ENCODE measurements at regions not wholly inside any gene's neighbourhood (a gene's known extent, or its start where the extent isn't known, plus 50 kb on each side); places are given as distances from the start of the nearest gene placed in this dataset.

DNA sequence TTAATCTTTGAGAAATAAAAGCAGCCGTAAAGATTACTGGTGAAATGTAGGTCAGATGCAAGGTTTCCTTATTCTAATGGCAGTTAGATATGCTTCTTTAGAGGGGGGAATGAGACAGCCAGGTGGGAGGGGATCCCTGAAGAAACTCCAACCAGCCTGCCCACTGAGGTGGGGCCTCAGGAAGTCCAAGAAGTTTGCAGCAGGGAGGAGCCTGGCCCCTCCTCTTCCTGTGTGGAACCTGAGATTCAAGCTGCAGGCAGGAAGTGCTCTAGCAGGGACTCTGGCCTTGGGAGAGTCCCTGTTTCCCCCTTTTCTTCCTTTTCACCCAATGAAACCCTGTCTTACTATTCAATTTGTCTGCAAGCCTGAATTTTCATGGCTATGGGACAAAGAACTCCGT lies 101.4 kb upstream of the SLITRK2 start:
- Histone ChIP-seq H3K27me3 (no peaks in the 10 kb centered on the region), H3K27ac (no peak overlapping the region), H3K4me3 (no peak overlapping the region), H3K9me3 (no peaks in the 10 kb centered on the region), H3K4me1 (no peaks in the 10 kb centered on the region), H3K36me3 (no peaks in the 10 kb centered on the region)
- no peak for DNase-seq
- intact Hi-C loops (cut with DNase I; ENCODE audit: low total_unique reads): no loop called here
- TF ChIP-seq, protein P1, sequence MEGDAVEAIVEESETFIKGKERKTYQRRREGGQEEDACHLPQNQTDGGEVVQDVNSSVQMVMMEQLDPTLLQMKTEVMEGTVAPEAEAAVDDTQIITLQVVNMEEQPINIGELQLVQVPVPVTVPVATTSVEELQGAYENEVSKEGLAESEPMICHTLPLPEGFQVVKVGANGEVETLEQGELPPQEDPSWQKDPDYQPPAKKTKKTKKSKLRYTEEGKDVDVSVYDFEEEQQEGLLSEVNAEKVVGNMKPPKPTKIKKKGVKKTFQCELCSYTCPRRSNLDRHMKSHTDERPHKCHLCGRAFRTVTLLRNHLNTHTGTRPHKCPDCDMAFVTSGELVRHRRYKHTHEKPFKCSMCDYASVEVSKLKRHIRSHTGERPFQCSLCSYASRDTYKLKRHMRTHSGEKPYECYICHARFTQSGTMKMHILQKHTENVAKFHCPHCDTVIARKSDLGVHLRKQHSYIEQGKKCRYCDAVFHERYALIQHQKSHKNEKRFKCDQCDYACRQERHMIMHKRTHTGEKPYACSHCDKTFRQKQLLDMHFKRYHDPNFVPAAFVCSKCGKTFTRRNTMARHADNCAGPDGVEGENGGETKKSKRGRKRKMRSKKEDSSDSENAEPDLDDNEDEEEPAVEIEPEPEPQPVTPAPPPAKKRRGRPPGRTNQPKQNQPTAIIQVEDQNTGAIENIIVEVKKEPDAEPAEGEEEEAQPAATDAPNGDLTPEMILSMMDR (IDR thresholded peaks at IDR 0.05): no peak

DNA sequence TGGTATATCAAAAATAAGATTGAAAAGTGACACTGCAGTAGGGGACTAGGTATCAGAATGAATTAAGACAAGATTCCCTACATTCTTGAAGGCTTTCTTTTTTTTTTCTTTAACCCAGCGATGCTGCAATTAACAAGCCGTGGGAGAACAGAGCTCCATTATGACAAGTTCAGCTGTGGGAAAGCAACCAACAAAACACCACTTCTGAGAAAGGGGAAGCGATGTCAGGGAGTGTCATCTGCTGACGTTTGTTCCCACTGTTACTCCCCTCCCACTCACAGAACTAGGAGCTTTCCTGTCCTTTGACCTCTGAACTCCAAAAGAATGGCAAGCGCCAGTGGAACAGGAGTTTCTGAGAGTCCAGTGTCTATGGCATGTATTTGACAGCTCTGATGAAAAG lies 90.2 kb upstream of the SLITRK2 start:
- Histone ChIP-seq H3K9me3 (no peaks in the 10 kb centered on the region), H3K36me3 (no peaks in the 10 kb centered on the region), H3K4me1 (no peaks in the 10 kb centered on the region), H3K27me3 (no peaks in the 10 kb centered on the region), H3K4me3 (no peak overlapping the region), H3K27ac (no peak overlapping the region)
- intact Hi-C loops (cut with DNase I; ENCODE audit: low total_unique reads): no loop called here
- no peak for DNase-seq
- TF ChIP-seq, protein P1 (IDR thresholded peaks at IDR 0.05): no peak

DNA sequence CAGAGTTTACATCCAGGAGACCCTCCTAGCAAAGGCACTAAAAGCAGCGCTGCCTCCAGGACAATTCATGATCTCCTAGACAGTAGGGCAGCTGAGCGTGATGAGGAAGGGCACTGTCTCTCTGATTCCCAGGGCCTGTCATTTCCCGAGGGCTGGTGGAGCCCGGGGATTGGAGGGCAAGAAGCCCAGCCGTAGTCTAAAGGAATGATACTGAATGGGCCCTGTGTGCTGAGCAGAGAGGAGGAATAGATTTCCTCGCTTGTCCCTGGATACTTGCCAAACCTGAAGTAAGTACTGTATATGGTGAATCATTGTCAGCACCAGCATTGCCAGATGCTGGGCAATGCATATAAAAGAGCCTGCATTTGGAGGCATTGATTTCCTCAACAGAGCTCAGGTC lies 88.0 kb upstream of the SLITRK2 start:
- no peak overlapping the region for H3K4me3 ChIP-seq
- no peak overlapping the region for H3K27ac ChIP-seq
- H3K9me3 ChIP-seq: no peaks in the 10 kb centered on the region
- intact Hi-C loops (cut with DNase I; ENCODE audit: low total_unique reads): no loop called here
- no peaks in the 10 kb centered on the region for H3K27me3 ChIP-seq
- no peaks in the 10 kb centered on the region for H3K36me3 ChIP-seq
- TF ChIP-seq, protein P1 (IDR thresholded peaks at IDR 0.05): no peak
- no peak for DNase-seq
- H3K4me1 ChIP-seq: no peaks in the 10 kb centered on the region

DNA sequence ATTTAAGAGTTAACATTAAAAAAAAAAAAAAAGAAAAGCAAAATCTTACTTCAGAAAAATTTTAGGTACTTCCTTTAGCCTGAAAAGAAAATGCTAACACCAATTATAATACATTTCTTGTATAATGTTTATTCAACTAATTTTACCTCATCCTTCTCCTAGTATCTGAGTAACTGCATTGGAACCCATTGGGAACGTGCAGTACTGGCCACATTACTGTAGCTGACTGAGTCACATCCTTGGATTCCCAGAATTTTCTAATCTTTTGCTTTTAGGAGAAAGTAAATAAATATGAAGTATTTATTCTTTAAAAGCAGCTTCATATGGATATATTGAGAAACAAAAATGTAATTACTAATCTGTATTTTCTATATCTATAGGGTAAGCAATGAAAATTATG lies 82.6 kb upstream of the SLITRK2 start:
- intact Hi-C loops (cut with DNase I; ENCODE audit: low total_unique reads): no loop called here
- TF ChIP-seq, protein P1 (IDR thresholded peaks at IDR 0.05): no peak
- H3K27me3 ChIP-seq: no peaks in the 10 kb centered on the region
- H3K9me3 ChIP-seq: no peaks in the 10 kb centered on the region
- no peaks in the 10 kb centered on the region for H3K4me1 ChIP-seq
- no peak for DNase-seq
- no peak overlapping the region for H3K4me3 ChIP-seq
- H3K36me3 ChIP-seq: no peaks in the 10 kb centered on the region
- no peak overlapping the region for H3K27ac ChIP-seq

DNA sequence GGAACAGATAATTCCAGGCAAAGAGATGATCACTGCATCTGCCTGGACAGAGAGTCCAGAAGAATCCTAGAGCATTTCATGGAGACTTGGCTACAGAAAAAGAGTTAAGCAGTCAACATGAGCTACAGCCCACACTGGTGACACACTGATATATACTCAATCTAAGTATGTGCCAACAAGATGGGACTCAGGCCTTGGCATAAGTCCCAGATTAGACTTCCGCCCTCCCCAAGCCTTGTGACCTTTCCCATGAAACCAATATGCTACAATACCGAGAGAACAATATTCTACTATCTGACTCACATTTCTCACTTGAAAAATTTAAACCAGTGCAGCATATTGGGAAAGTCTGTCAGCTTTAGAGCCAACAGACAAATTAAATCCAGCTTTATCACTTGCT lies 65.7 kb upstream of the SLITRK2 start:
- Histone ChIP-seq H3K4me3 (no peak overlapping the region), H3K9me3 (no peaks in the 10 kb centered on the region), H3K27ac (no peak overlapping the region), H3K36me3 (no peaks in the 10 kb centered on the region), H3K27me3 (no peaks in the 10 kb centered on the region), H3K4me1 (no peaks in the 10 kb centered on the region)
- intact Hi-C loops (cut with DNase I; ENCODE audit: low total_unique reads): no loop called here
- TF ChIP-seq, protein P1 (IDR thresholded peaks at IDR 0.05): no peak
- no peak for DNase-seq

Measured in tibial artery (tissue), 4 donors.